Astrocyte of the spinal cord (primary cell): ENCODE measurements at regions not wholly inside any gene's neighbourhood (a gene's known extent, or its start where the extent isn't known, plus 50 kb on each side); places are given as distances from the start of the nearest gene placed in this dataset.

Experiments used
- DNase-seq: peaks from one replicate; pipeline ENCODE4 v3.0.0; 2011; ENCODE audit warnings: low read depth, low spot score
- H3K4me3 ChIP-seq: 2 replicates; pipeline ENCODE4 v1.5.1; 2011; ENCODE audit warnings: low read depth, mild to moderate bottlenecking, low read length, moderate library complexity
- CTCF ChIP-seq: IDR thresholded peaks from 2 replicates; pipeline ENCODE4 v1.5.1; 2012; ENCODE audit warnings: low read depth, mild to moderate bottlenecking, low read length, inconsistent platforms
- in situ Hi-C: cut with HindIII; loops from 2 replicates; pipeline ENCODE4 v1.10.0; 2017; ENCODE audit warnings: low sequenced_read_pairs

GRCh38 chr6:23873161-23873560 is 252.9 kb upstream of the NRSN1 start:
- H3K4me3 ChIP-seq = no peak overlapping the region
- in situ Hi-C loops = no loop called here
- no peak for DNase-seq
- TF ChIP-seq CTCF = no peak

- in situ Hi-C loops = no loop called here
- TF ChIP-seq CTCF = no peak
- no peak for DNase-seq
- no peak overlapping the region for H3K4me3 ChIP-seq
These were observed 251.0 kb upstream of the NRSN1 start for GRCh38 chr6:23875006-23875405.

GRCh38 chr6:23879816-23880215 is 246.2 kb upstream of the NRSN1 start:
- DNase-seq = no peak
- TF ChIP-seq CTCF = no peak
- no peak overlapping the region for H3K4me3 ChIP-seq
- in situ Hi-C loops = no loop called here

- TF ChIP-seq CTCF = no peak
- DNase-seq = no peak
- in situ Hi-C loops = no loop called here
- no peak overlapping the region for H3K4me3 ChIP-seq
These were observed 235.3 kb upstream of the NRSN1 start for GRCh38 chr6:23890543-23891227.

- in situ Hi-C loops = no loop called here
- no peak for TF ChIP-seq CTCF
- DNase-seq = no peak
- no peak overlapping the region for H3K4me3 ChIP-seq
These were observed 220.7 kb upstream of the NRSN1 start for GRCh38 chr6:23905133-23905815.

GRCh38 chr6:23910420-23910819 is 215.6 kb upstream of the NRSN1 start:
- TF ChIP-seq CTCF = no peak
- in situ Hi-C loops = no loop called here
- no peak overlapping the region for H3K4me3 ChIP-seq
- no peak for DNase-seq
